ENCODE measurements at regions not wholly inside any gene's neighbourhood (a gene's known extent, or its start where the extent isn't known, plus 50 kb on each side); places are given as distances from the start of the nearest gene placed in this dataset.

DNA sequence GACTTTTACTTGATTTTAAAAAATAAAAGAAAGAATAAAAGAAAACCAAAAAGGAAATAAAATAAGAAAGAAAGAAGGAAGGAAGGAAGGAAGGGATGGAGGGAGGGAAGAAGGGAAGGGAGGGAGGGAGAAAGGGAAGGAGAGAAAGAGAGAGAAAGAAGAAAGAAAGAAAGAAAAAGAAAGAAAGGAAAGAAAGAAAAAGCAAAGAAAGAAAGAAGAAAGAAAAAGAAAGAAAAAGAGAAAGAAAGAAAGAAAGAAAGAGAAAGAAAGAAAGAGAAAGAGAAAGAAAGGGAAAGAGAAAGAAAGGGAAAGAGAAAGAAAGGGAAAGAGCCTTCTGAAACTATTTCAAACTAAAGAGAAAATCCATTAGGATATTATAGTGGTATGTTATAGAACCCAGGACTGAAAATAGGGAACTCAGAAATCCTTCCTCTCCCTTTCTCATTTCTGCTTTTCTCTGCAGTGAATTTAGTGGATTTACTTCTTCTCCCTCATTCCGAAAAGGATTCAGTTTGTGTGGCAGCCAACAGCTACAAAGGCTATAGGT lies 414.7 kb upstream of the CCNG1 start:
- TF ChIP-seq, protein P1, sequence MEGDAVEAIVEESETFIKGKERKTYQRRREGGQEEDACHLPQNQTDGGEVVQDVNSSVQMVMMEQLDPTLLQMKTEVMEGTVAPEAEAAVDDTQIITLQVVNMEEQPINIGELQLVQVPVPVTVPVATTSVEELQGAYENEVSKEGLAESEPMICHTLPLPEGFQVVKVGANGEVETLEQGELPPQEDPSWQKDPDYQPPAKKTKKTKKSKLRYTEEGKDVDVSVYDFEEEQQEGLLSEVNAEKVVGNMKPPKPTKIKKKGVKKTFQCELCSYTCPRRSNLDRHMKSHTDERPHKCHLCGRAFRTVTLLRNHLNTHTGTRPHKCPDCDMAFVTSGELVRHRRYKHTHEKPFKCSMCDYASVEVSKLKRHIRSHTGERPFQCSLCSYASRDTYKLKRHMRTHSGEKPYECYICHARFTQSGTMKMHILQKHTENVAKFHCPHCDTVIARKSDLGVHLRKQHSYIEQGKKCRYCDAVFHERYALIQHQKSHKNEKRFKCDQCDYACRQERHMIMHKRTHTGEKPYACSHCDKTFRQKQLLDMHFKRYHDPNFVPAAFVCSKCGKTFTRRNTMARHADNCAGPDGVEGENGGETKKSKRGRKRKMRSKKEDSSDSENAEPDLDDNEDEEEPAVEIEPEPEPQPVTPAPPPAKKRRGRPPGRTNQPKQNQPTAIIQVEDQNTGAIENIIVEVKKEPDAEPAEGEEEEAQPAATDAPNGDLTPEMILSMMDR (IDR thresholded peaks at IDR 0.05): no peak
- Histone ChIP-seq H3K27me3 (ENCODE audit: control insufficient read depth, insufficient read depth, low read length) (no peaks in the 10 kb centered on the region), H3K4me1 (ENCODE audit: control insufficient read depth, insufficient read depth, low read length) (no peaks in the 10 kb centered on the region), H3K36me3 (ENCODE audit: control insufficient read depth, insufficient read depth, low read length) (no peaks in the 10 kb centered on the region), H3K4me3 (ENCODE audit: low read length) (no peak overlapping the region), H3K9me3 (ENCODE audit: control insufficient read depth, insufficient read depth, low read length) (peaks cover 4% of the 10 kb centered on the region), H3K27ac (ENCODE audit: low read length) (no peak overlapping the region)
- ATAC-seq: no peak
- no peak overlapping the region for H3K27ac Mint-ChIP-seq
- intact Hi-C loops (cut with micrococcal nuclease): no loop called here
- no peaks in the 10 kb centered on the region for H3K36me3 Mint-ChIP-seq
- 100% methylated on average over 1 of the region's 1 CpG for WGBS (ENCODE audit: insufficient coverage)
- H3K27me3 Mint-ChIP-seq (ENCODE audit: low read depth in 2 of 2): no peaks in the 10 kb centered on the region
- no peak overlapping the region for H3K4me3 Mint-ChIP-seq
- DNase-seq: no peak
- peaks cover 16 to 21% of the 10 kb centered on the region in 2 donors for H3K9me3 Mint-ChIP-seq
- H3K4me1 Mint-ChIP-seq: no peaks in the 10 kb centered on the region

DNA sequence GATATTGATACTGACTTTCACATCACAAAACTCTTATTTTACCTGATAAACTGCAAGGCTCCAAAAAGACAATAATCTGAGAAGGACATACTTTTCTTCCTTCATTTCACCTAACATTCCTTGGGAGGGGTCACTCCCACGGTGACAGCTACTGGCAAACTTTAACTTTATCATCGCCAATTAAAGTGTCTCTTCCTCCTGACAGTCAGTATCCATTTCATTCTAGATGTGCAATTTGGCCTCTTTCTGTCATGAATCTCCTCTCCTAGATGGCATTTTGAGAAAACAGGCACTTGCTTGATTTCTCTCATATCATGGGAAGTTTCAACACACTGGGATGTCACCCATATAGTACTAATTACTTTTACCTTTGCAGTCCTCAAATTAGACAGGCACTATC lies 413.5 kb upstream of the CCNG1 start:
- 87% methylated on average over 2 of the region's 2 CpGs for WGBS (ENCODE audit: insufficient coverage)
- no peak overlapping the region for H3K27ac ChIP-seq (ENCODE audit: low read length)
- Mint-ChIP-seq H3K4me1 (no peaks in the 10 kb centered on the region), H3K9me3 (peaks cover 19 to 20% of the 10 kb centered on the region in 2 donors), H3K36me3 (no peaks in the 10 kb centered on the region), H3K4me3 (no peak overlapping the region), H3K27ac (no peak overlapping the region), H3K27me3 (ENCODE audit: low read depth in 2 of 2) (no peaks in the 10 kb centered on the region)
- TF ChIP-seq, protein P1 (IDR thresholded peaks at IDR 0.05): no peak
- H3K27me3 ChIP-seq (ENCODE audit: control insufficient read depth, insufficient read depth, low read length): no peaks in the 10 kb centered on the region
- H3K36me3 ChIP-seq (ENCODE audit: control insufficient read depth, insufficient read depth, low read length): no peaks in the 10 kb centered on the region
- DNase-seq (no peak), ATAC-seq (no peak)
- H3K4me1 ChIP-seq (ENCODE audit: control insufficient read depth, insufficient read depth, low read length): no peaks in the 10 kb centered on the region
- peaks cover 4% of the 10 kb centered on the region for H3K9me3 ChIP-seq (ENCODE audit: control insufficient read depth, insufficient read depth, low read length)
- intact Hi-C loops (cut with micrococcal nuclease): no loop called here
- no peak overlapping the region for H3K4me3 ChIP-seq (ENCODE audit: low read length)

DNA sequence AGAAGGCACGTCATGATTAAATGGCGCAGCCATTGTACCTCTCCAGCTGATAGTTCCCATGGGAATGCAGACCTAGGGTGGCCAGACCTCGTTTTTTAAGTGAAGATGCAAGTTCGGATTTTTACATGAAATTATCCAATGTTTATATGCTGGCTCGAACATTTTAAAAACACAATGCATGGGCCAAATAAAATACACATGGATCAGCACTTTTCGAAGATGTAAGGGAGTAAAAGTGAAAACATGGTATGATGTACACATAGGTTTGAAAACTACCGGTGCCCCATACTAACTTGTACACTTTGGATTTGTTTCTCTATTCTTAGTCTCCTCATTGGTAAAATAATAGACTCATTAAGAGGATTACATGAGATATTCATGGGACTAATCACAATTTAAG lies 412.5 kb upstream of the CCNG1 start:
- no peak for ATAC-seq
- no peaks in the 10 kb centered on the region for H3K36me3 Mint-ChIP-seq

More for the DNA sequence above, 412.5 kb upstream of the CCNG1 start:
- TF ChIP-seq, protein P1 (IDR thresholded peaks at IDR 0.05): no peak
- 76% methylated on average over 6 of the region's 7 CpGs for WGBS (ENCODE audit: insufficient coverage)
- Histone ChIP-seq H3K27me3 (ENCODE audit: control insufficient read depth, insufficient read depth, low read length) (no peaks in the 10 kb centered on the region), H3K4me1 (ENCODE audit: control insufficient read depth, insufficient read depth, low read length) (no peaks in the 10 kb centered on the region), H3K36me3 (ENCODE audit: control insufficient read depth, insufficient read depth, low read length) (no peaks in the 10 kb centered on the region), H3K4me3 (ENCODE audit: low read length) (no peak overlapping the region), H3K27ac (ENCODE audit: low read length) (no peak overlapping the region), H3K9me3 (ENCODE audit: control insufficient read depth, insufficient read depth, low read length) (peaks cover 4% of the 10 kb centered on the region)
- Mint-ChIP-seq H3K27me3 (ENCODE audit: low read depth in 2 of 2) (no peaks in the 10 kb centered on the region), H3K27ac (no peak overlapping the region), H3K4me1 (no peaks in the 10 kb centered on the region), H3K9me3 (peaks cover 22% of the 10 kb centered on the region in 2 donors), H3K4me3 (no peak overlapping the region)
- intact Hi-C loops (cut with micrococcal nuclease): no loop called here
- no peak for DNase-seq

Data from natural killer cell (primary cell).